ENCODE measurements at regions not wholly inside any gene's neighbourhood (a gene's known extent, or its start where the extent isn't known, plus 50 kb on each side); places are given as distances from the start of the nearest gene placed in this dataset.

DNA sequence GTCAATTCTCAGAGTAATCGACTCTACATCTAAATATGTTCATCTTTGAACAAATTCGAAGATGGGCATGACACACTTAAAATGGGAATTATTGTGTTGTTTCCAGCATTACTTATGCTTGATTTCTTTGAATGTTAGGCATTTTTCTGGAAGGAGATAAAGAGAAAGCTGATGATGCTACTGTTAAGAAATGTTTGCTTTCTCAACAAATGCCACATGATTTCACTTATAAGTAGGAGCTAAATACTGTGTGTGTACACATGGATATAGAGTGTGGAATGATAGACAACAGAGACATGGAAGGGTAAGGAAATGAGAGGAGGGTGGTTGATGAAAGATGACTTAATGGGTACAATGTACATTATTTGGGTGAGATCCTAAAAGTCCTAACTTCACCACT, 400.9 kb downstream of the TBL1XR1 start:
- TF ChIP-seq, protein P1, sequence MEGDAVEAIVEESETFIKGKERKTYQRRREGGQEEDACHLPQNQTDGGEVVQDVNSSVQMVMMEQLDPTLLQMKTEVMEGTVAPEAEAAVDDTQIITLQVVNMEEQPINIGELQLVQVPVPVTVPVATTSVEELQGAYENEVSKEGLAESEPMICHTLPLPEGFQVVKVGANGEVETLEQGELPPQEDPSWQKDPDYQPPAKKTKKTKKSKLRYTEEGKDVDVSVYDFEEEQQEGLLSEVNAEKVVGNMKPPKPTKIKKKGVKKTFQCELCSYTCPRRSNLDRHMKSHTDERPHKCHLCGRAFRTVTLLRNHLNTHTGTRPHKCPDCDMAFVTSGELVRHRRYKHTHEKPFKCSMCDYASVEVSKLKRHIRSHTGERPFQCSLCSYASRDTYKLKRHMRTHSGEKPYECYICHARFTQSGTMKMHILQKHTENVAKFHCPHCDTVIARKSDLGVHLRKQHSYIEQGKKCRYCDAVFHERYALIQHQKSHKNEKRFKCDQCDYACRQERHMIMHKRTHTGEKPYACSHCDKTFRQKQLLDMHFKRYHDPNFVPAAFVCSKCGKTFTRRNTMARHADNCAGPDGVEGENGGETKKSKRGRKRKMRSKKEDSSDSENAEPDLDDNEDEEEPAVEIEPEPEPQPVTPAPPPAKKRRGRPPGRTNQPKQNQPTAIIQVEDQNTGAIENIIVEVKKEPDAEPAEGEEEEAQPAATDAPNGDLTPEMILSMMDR (IDR thresholded peaks at IDR 0.05): no peak
- no peak for TF ChIP-seq POLR2A (IDR thresholded peaks at IDR 0.05)

Data from Peyer's patch (tissue), 4 donors.